Right lobe of liver (tissue), 4 donors: ENCODE measurements at regions not wholly inside any gene's neighbourhood (a gene's known extent, or its start where the extent isn't known, plus 50 kb on each side); places are given as distances from the start of the nearest gene placed in this dataset.

ENCODE experiments used
- POLR2A ChIP-seq: fragments of 450-650 bp; IDR thresholded peaks from one replicate; pipeline ENCODE4 v1.6.1; 2017; ENCODE audit warnings: antibody characterized with exemption, mild to moderate bottlenecking
- TF ChIP-seq, protein P1 (sequence below), 4 donors: fragments of 200-600 bp in 3 of 4; fragments of 450-650 bp in 1 of 4; IDR thresholded peaks; one replicate each; pipeline versions ENCODE4 v1.5.1 to v1.8.0; 2016 to 2022; ENCODE audit warnings: antibody characterized with exemption in 4 of 4, mild to moderate bottlenecking in 2 of 4
- donor health status: DM: no; HTN: no; CAD: no.
- donor health status: DM: no; HTN: no; CAD: no.
- donor health status: DM: no; HTN: yes; CAD: no.

DNA sequence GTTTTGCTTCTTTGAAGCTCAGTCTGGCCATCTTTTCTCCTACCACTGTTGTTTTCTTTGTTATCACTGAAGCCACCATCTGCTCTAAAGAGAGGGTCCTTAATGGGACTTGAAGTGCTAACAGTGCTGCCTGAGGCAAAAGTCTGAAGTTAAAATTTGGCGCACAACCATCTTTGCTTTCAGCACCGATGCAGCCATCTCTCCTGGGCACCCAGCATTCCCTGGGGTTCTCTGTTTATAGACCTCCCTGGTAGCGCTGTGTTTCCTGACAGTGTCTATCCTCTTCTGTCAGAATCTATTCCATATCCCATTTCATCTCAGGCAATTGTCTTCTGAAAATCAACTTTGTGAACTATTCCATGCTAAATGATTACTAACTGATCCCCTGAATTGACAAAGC lies 491.5 kb upstream of the MPDZ start:
- TF ChIP-seq, protein P1, sequence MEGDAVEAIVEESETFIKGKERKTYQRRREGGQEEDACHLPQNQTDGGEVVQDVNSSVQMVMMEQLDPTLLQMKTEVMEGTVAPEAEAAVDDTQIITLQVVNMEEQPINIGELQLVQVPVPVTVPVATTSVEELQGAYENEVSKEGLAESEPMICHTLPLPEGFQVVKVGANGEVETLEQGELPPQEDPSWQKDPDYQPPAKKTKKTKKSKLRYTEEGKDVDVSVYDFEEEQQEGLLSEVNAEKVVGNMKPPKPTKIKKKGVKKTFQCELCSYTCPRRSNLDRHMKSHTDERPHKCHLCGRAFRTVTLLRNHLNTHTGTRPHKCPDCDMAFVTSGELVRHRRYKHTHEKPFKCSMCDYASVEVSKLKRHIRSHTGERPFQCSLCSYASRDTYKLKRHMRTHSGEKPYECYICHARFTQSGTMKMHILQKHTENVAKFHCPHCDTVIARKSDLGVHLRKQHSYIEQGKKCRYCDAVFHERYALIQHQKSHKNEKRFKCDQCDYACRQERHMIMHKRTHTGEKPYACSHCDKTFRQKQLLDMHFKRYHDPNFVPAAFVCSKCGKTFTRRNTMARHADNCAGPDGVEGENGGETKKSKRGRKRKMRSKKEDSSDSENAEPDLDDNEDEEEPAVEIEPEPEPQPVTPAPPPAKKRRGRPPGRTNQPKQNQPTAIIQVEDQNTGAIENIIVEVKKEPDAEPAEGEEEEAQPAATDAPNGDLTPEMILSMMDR (IDR thresholded peaks at IDR 0.05) = no peak
- TF ChIP-seq POLR2A = no peak
